Fibroblast of lung (primary cell): ENCODE measurements at regions not wholly inside any gene's neighbourhood (a gene's known extent, or its start where the extent isn't known, plus 50 kb on each side); places are given as distances from the start of the nearest gene placed in this dataset.

Experiments
- DNase-seq, 2 donors: peaks; one replicate each; pipeline versions ENCODE4 v3.0.0 to v3.0.0-alpha.2; 2010; ENCODE audit warnings: low read depth in 2 of 2
- H2AFZ ChIP-seq: 2 replicates; pipeline ENCODE4 v1.5.1; 2012; ENCODE audit warnings: low read length, control low read depth, inconsistent platforms
- H3K27ac ChIP-seq: 2 replicates; pipeline ENCODE4 v1.5.1; 2011; ENCODE audit warnings: low read length, control low read depth; ENCODE audit not compliant: insufficient read depth
- H3K27me3 ChIP-seq: 2 replicates; pipeline ENCODE4 v1.5.1; 2011; ENCODE audit warnings: mild to moderate bottlenecking, low read length; ENCODE audit not compliant: control insufficient read depth, insufficient read depth
- H3K36me3 ChIP-seq: 2 replicates; pipeline ENCODE4 v1.5.1; 2011; ENCODE audit warnings: low read length; ENCODE audit not compliant: control insufficient read depth, insufficient read depth
- H3K4me1 ChIP-seq: 2 replicates; pipeline ENCODE4 v1.5.1; 2011; ENCODE audit warnings: low read length; ENCODE audit not compliant: control insufficient read depth, insufficient read depth; ENCODE audit errors: extremely low read depth
- H3K4me2 ChIP-seq: 2 replicates; pipeline ENCODE4 v1.5.1; 2011; ENCODE audit warnings: low read length, control low read depth; ENCODE audit not compliant: insufficient read depth; ENCODE audit errors: extremely low read depth
- H3K4me3 ChIP-seq, 4 experiments: fragments of 200-600 bp in 1 of 4; sonication (generic) in 1 of 4; replicated peaks in 1 of 4; 2 replicates each; pipeline ENCODE4 v1.5.1; 2011 to 2016; ENCODE audit warnings: low read length in 4 of 4, low read depth in 3 of 4, mild to moderate bottlenecking in 3 of 4, control low read depth in 2 of 4, inconsistent platforms in 1 of 4, mixed read lengths in 1 of 4; ENCODE audit not compliant: insufficient read depth in 1 of 4; ENCODE audit errors: control extremely low read depth in 1 of 4
- H3K79me2 ChIP-seq: 2 replicates; pipeline ENCODE4 v1.5.1; 2012; ENCODE audit warnings: mild to moderate bottlenecking, low read length, inconsistent platforms; ENCODE audit not compliant: control insufficient read depth, insufficient read depth
- H3K9ac ChIP-seq: 2 replicates; pipeline ENCODE4 v1.5.1; 2011; ENCODE audit warnings: mild to moderate bottlenecking, low read length, control low read depth; ENCODE audit not compliant: insufficient read depth
- H3K9me3 ChIP-seq: 2 replicates; pipeline ENCODE4 v1.5.1; 2012; ENCODE audit warnings: low read depth, low read length; ENCODE audit not compliant: control insufficient read depth, insufficient read depth
- H4K20me1 ChIP-seq: 2 replicates; pipeline ENCODE4 v1.5.1; 2011; ENCODE audit warnings: low read length; ENCODE audit not compliant: control insufficient read depth, insufficient read depth; ENCODE audit errors: extremely low read depth
- EZH2 ChIP-seq: IDR thresholded peaks from 2 replicates; pipeline ENCODE4 v1.5.1; 2012; ENCODE audit warnings: low read length, control low read depth, mild to moderate bottlenecking; ENCODE audit errors: missing control alignments
- TF ChIP-seq, protein P1 (sequence below), 2 donors: IDR thresholded peaks in 1 of 2; conservative IDR thresholded peaks in 1 of 2; 1 replicate in 1 of 2; 2 replicates in 1 of 2; pipeline ENCODE4 v1.5.1; 2011 to 2012; ENCODE audit warnings: low read length in 2 of 2, control low read depth in 1 of 2, inconsistent platforms in 1 of 2, low read depth in 1 of 2, mild to moderate bottlenecking in 1 of 2

DNA sequence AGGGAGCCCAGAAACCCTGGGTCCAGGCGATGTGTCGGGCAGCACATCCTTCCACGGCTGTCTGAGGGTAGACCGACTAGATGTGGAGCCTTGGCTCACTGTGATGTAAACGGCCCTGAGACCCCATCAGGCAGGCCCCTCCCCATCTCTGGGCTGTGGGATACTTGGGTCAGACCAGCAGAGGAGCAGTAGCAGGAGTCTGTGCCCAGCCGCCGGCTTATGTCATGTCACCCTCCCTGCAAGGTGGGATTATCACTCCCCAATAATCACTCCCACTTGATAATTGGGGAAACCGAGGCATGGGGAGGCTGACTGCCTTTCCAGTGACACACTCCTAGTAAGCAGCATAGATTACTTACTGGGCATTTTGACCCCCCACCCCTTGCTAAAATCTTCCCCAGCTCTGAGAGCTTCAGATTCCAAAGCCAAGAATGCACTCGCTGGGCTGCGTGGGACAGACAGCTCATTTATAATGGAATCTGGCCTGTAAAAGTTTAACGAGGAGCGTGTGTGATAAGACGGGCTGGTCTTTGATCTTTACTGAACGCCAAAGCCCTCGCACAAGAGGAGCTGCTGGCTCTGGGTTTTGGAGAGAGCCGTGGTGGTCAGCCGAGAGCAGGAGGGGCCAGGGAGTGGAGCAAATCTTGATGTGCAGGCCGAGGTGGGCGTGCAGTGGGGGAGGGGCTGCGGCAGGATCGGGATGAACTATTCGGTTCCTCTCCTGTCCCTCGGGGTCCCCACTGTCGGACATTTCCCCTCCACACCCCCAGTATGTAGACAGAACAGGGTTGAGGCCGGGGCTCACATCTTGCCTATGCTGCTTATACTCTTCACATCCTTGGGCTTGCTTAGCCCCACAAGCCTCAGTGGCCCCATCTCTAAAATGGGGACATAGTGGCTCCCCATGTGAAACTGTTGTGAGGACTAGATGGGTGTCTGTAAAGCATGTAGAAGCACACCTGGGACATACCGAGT is 200.0 kb downstream of the GLI2 start:
- Histone ChIP-seq H3K36me3 (no peaks in the 10 kb centered on the region), H4K20me1 (no peaks in the 10 kb centered on the region), H3K4me1 (peaks cover 55% of the 10 kb centered on the region), H3K27ac (peak overlapping the region; percentile 76), H3K4me2 (peak overlapping the region; percentile 77), H3K79me2 (peaks cover 7% of the 10 kb centered on the region), H3K4me3 (no peak overlapping the region), H3K27me3 (no peaks in the 10 kb centered on the region), H3K9ac (peak overlapping the region; percentile 38), H2AFZ (no peak overlapping the region), H3K9me3 (no peaks in the 10 kb centered on the region)
- TF ChIP-seq, protein P1, sequence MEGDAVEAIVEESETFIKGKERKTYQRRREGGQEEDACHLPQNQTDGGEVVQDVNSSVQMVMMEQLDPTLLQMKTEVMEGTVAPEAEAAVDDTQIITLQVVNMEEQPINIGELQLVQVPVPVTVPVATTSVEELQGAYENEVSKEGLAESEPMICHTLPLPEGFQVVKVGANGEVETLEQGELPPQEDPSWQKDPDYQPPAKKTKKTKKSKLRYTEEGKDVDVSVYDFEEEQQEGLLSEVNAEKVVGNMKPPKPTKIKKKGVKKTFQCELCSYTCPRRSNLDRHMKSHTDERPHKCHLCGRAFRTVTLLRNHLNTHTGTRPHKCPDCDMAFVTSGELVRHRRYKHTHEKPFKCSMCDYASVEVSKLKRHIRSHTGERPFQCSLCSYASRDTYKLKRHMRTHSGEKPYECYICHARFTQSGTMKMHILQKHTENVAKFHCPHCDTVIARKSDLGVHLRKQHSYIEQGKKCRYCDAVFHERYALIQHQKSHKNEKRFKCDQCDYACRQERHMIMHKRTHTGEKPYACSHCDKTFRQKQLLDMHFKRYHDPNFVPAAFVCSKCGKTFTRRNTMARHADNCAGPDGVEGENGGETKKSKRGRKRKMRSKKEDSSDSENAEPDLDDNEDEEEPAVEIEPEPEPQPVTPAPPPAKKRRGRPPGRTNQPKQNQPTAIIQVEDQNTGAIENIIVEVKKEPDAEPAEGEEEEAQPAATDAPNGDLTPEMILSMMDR (conservative IDR thresholded peaks at IDR 0.05 in 1 of 2, IDR thresholded peaks at IDR 0.05 in 1 of 2; ENCODE audit: low read depth in 1 of 2, low read length in 2 of 2): no peak
- TF ChIP-seq EZH2: no peak
- peak in 1 of 2 donors; percentile 92 for DNase-seq

DNA sequence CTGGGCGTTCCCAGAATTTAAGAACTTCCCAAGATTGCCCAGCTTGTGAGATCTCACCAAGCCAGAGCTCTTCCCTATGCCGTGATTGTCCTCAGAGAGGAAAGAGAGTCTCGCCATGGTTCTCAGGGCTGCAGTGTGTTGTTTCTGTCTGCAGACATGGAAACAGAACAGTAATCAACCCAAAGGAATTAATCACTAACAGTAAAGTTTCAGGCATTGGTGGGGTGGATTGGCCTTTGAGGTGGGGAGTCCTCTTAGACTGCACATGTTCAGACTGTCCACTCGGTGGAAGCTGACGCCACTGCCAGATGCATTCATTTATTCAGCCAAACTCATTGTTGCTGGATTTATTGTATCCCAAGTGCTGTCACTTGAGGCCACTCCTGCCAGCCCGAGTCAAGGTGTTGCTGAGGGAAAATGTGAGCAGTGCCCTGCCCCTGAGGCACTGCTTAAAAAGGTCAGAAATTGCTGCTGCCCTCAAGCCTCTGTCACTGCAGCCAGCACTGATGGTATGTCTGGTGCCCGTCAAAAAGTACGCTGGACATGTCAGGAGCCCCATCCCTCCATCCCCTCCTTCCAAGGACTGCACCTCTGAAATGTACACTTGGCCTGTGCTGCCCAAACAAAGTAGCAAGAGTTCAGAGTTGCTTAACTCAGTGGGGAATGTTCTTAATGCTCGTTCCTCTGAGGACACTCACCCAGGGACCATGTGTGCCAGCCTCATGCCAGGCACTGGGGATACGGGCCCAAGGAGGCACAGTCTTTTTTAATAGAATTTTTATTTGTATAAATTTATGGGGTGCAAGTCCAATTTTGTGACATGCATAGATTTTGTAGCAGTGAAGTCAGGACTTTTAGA is 201.0 kb downstream of the GLI2 start:
- Histone ChIP-seq H3K4me1 (peaks cover 55% of the 10 kb centered on the region), H3K79me2 (peaks cover 5% of the 10 kb centered on the region), H3K4me3 (no peak overlapping the region), H3K9ac (no peak overlapping the region), H4K20me1 (no peaks in the 10 kb centered on the region), H3K36me3 (no peaks in the 10 kb centered on the region), H3K27me3 (no peaks in the 10 kb centered on the region), H3K9me3 (no peaks in the 10 kb centered on the region), H2AFZ (no peak overlapping the region), H3K27ac (peak overlapping the region; percentile 76), H3K4me2 (peak overlapping the region; percentile 76)
- TF ChIP-seq, protein P1 (conservative IDR thresholded peaks at IDR 0.05 in 1 of 2, IDR thresholded peaks at IDR 0.05 in 1 of 2; ENCODE audit: low read depth in 1 of 2, low read length in 2 of 2): no peak
- no peak for TF ChIP-seq EZH2
- DNase-seq: peak in 1 of 2 donors; percentile 79

DNA sequence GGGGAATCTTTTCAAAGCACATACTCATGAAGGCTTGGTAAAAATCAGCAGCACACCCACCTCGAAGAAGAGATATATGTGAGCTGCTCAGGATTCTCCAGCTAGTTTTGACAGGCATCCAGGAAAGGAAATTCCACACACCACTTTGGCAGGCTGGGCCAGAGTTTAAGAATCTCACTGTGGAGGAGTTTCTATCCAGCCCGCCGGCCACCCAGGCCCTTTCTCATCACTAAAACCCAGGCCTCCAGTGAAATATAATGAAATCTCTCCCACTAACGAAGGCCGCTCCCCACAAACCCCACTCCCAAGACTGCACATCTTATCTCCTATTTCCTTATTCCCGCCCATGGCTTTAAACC is 202.0 kb downstream of the GLI2 start:
- H3K9ac ChIP-seq: no peak overlapping the region
- H2AFZ ChIP-seq: no peak overlapping the region
- H3K27ac ChIP-seq: peak overlapping the region; percentile 76
- TF ChIP-seq, protein P1 (conservative IDR thresholded peaks at IDR 0.05 in 1 of 2, IDR thresholded peaks at IDR 0.05 in 1 of 2; ENCODE audit: low read depth in 1 of 2, low read length in 2 of 2): no peak
- no peak for TF ChIP-seq EZH2
- peak overlapping the region; percentile 76 for H3K4me2 ChIP-seq
- H3K4me1 ChIP-seq: peaks cover 55% of the 10 kb centered on the region
- peak; percentile 59 to 85 for DNase-seq
- no peak overlapping the region for H3K4me3 ChIP-seq
- H3K79me2 ChIP-seq: peaks cover 4% of the 10 kb centered on the region
- no peaks in the 10 kb centered on the region for H3K36me3 ChIP-seq
- no peaks in the 10 kb centered on the region for H3K27me3 ChIP-seq
- no peaks in the 10 kb centered on the region for H4K20me1 ChIP-seq
- H3K9me3 ChIP-seq: no peaks in the 10 kb centered on the region
